ENCODE measurements at regions not wholly inside any gene's neighbourhood (a gene's known extent, or its start where the extent isn't known, plus 50 kb on each side); places are given as distances from the start of the nearest gene placed in this dataset.

- TF ChIP-seq CTCF (conservative IDR thresholded peaks at IDR 0.05; ENCODE audit: low read depth, low read length) (no peak), EZH2 (IDR thresholded peaks at IDR 0.05; ENCODE audit: borderline replicate concordance, low read depth, low read length, poor library complexity, severe bottlenecking) (no peak)
- Histone ChIP-seq H3K4me3 (ENCODE audit: low read depth, low read length, poor library complexity, severe bottlenecking) (no peak overlapping the region), H3K36me3 (ENCODE audit: insufficient read depth, low read length, poor library complexity, severe bottlenecking) (peaks cover 13% of the 10 kb centered on the region), H3K27me3 (replicated peaks; ENCODE audit: insufficient read depth, low read depth, low read length, poor library complexity) (no peaks in the 10 kb centered on the region), H3K27ac (ENCODE audit: low read depth, low read length, poor library complexity, severe bottlenecking) (no peak overlapping the region), H3K9me3 (ENCODE audit: low read depth, low read length, poor library complexity, severe bottlenecking) (no peaks in the 10 kb centered on the region), H3K4me1 (ENCODE audit: insufficient read depth, low read length, poor library complexity, severe bottlenecking) (no peaks in the 10 kb centered on the region)
- no TSS peak for BruUV-seq (replicated peaks)
- DNase-seq (ENCODE audit: low spot score) = no peak
- ChIA-PET POLR2A (ENCODE audit: low non-redundant PET) (no interaction called here), CTCF (no interaction called here)
- intact Hi-C loops (cut with micrococcal nuclease; ENCODE audit: unreplicated experiment) = no loop called here
Measured at GRCh38 chr2:74079522-74080341, 68.0 kb downstream of the BOLA3 start.

GRCh38 chr2:74080346-74080745 is 67.4 kb downstream of the BOLA3 start:
- no peak overlapping the region for H3K27ac ChIP-seq (ENCODE audit: low read depth, low read length, poor library complexity, severe bottlenecking)
- TF ChIP-seq EZH2 (IDR thresholded peaks at IDR 0.05; ENCODE audit: borderline replicate concordance, low read depth, low read length, poor library complexity, severe bottlenecking) (no peak), CTCF (conservative IDR thresholded peaks at IDR 0.05; ENCODE audit: low read depth, low read length) (0 out of 2 replicates have a peak, but pooled peaks have one; percentile 14)
- no peak for DNase-seq (ENCODE audit: low spot score)
- H3K9me3 ChIP-seq (ENCODE audit: low read depth, low read length, poor library complexity, severe bottlenecking) = no peaks in the 10 kb centered on the region
- H3K4me3 ChIP-seq (ENCODE audit: low read depth, low read length, poor library complexity, severe bottlenecking) = no peak overlapping the region
- no TSS peak for BruUV-seq (replicated peaks)
- intact Hi-C loops (cut with micrococcal nuclease; ENCODE audit: unreplicated experiment) = no loop called here
- peaks cover 13% of the 10 kb centered on the region for H3K36me3 ChIP-seq (ENCODE audit: insufficient read depth, low read length, poor library complexity, severe bottlenecking)
- ChIA-PET CTCF (no interaction called here), POLR2A (ENCODE audit: low non-redundant PET) (no interaction called here)
- H3K27me3 ChIP-seq (replicated peaks; ENCODE audit: insufficient read depth, low read depth, low read length, poor library complexity) = no peaks in the 10 kb centered on the region
- H3K4me1 ChIP-seq (ENCODE audit: insufficient read depth, low read length, poor library complexity, severe bottlenecking) = no peaks in the 10 kb centered on the region

GRCh38 chr2:74081030-74081762 is 66.5 kb downstream of the BOLA3 start:
- Histone ChIP-seq H3K27ac (ENCODE audit: low read depth, low read length, poor library complexity, severe bottlenecking) (no peak overlapping the region), H3K4me1 (ENCODE audit: insufficient read depth, low read length, poor library complexity, severe bottlenecking) (no peaks in the 10 kb centered on the region), H3K9me3 (ENCODE audit: low read depth, low read length, poor library complexity, severe bottlenecking) (no peaks in the 10 kb centered on the region), H3K27me3 (replicated peaks; ENCODE audit: insufficient read depth, low read depth, low read length, poor library complexity) (no peaks in the 10 kb centered on the region), H3K4me3 (ENCODE audit: low read depth, low read length, poor library complexity, severe bottlenecking) (no peak overlapping the region), H3K36me3 (ENCODE audit: insufficient read depth, low read length, poor library complexity, severe bottlenecking) (peaks cover 13% of the 10 kb centered on the region)
- ChIA-PET POLR2A (ENCODE audit: low non-redundant PET) (no interaction called here), CTCF (no interaction called here)
- TF ChIP-seq EZH2 (IDR thresholded peaks at IDR 0.05; ENCODE audit: borderline replicate concordance, low read depth, low read length, poor library complexity, severe bottlenecking) (no peak), CTCF (conservative IDR thresholded peaks at IDR 0.05; ENCODE audit: low read depth, low read length) (no peak)
- intact Hi-C loops (cut with micrococcal nuclease; ENCODE audit: unreplicated experiment) = no loop called here
- no peak for DNase-seq (ENCODE audit: low spot score)
- BruUV-seq (replicated peaks) = no TSS peak

Data from A673 (cell line).